GM08714 (cell line): ENCODE measurements at regions not wholly inside any gene's neighbourhood (a gene's known extent, or its start where the extent isn't known, plus 50 kb on each side); places are given as distances from the start of the nearest gene placed in this dataset.

Experiments
- H3K4me3 ChIP-seq: fragments of 200-500 bp; sonication (Bioruptor generic); 2 replicates; pipeline ENCODE4 v1.5.1; 2014; ENCODE audit warnings: mild to moderate bottlenecking, low read length, inconsistent platforms
- ZNF274 ChIP-seq: IDR thresholded peaks from 2 replicates; pipeline ENCODE4 v1.6.1; 2012; ENCODE audit warnings: mild to moderate bottlenecking, low read depth, low read length

DNA sequence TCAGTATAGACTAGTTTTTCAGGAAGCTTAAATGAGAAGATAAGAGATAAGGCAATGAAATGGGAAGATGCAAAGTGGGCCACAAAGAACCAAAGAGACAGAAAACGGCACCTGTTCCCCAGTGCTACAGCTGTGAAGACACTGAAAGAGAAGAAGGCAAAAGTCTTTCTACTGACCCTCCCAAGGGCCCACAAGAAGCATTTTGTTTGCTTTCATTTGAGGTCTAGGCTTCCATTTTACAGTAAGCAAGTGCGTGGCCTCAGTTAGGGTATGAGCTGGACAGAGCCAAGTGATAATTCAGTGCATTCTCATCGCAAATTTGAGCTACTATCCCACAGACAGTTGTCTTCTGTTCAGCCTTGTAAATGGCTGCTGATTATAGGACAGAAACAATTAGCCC is 53.4 kb upstream of the STK17B start:
- H3K4me3 ChIP-seq = no peak overlapping the region
- TF ChIP-seq ZNF274 = no peak

GRCh38 chr2:196225213-196225612 is 53.8 kb upstream of the STK17B start:
- no peak overlapping the region for H3K4me3 ChIP-seq

DNA sequence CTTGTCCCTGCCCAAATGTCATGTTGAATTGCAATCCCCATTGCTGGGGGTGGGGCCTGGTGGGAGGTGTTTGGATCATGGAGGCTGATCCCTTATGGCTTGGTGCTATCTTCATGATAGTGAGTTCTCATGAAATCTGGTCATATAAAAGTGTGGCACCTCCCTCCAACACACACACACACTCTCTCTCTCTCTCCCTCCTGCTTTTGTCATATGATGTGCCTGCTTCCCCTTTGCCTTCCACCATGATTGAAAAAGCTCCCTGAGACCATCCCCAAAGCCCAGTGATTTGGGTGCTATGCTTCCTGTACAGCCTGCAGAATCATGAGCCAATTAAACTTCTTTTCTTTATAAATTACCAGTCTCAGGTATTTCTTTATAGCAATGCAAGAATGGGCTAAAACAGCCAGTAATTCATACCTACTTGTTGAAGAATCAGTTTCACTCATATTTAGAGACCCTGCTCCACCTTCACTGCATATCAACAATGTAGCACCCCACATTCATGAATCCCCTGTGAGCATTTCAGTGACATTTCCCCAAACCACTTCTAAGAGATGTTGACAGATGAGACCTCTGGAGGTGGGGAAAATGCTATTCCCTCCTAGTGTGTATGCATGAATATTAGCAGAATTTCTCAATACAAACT is 54.8 kb upstream of the STK17B start:
- TF ChIP-seq ZNF274 = no peak

More at GRCh38 chr2:196225213-196225612, 53.8 kb upstream of the STK17B start:
- no peak for TF ChIP-seq ZNF274

GRCh38 chr2:196226707-196227065 is 55.3 kb upstream of the STK17B start:
- TF ChIP-seq ZNF274 = no peak
- no peak overlapping the region for H3K4me3 ChIP-seq

More for the DNA sequence above, 54.8 kb upstream of the STK17B start:
- H3K4me3 ChIP-seq = no peak overlapping the region

- no peak overlapping the region for H3K4me3 ChIP-seq
- no peak for TF ChIP-seq ZNF274
Measured at GRCh38 chr2:196229013-196229412, 57.6 kb upstream of the STK17B start.

DNA sequence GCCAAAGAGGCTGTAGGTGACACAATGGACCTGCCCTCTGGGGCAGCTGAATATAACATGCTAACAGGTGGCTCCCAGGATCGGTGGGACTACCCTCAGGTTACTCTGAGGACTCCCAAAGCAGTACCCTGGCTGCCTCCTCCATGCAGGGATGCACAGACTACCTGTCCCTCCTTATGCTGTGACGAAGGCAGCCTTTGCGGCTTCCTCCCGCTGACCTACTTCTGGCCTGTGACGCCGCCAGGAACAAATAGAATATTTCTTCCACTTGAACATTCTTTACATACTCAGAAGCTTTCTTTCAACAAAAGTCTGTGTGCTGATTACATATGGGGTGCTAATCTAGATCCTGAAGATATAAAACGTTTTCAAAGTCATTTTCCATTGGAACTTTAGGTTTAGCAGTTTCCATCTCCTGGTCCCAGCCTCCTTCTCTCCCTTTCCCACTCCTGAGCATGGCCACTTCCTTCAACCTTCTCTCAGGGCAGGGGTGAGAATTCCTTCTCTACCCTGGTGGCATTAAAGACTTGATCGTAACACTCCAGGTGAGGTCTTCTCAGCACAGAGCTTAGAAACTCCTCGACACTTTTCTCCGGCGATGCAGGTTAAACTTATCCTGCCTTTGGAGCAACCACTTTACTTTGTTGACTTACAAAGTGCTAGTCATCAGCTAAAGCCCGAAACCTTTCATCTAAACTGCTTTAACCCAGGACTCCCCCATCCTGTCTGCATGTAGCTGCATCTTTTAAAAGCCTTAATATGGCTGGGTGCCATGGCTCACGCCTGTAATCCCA is 58.9 kb upstream of the STK17B start:
- H3K4me3 ChIP-seq = no peak overlapping the region
- no peak for TF ChIP-seq ZNF274

DNA sequence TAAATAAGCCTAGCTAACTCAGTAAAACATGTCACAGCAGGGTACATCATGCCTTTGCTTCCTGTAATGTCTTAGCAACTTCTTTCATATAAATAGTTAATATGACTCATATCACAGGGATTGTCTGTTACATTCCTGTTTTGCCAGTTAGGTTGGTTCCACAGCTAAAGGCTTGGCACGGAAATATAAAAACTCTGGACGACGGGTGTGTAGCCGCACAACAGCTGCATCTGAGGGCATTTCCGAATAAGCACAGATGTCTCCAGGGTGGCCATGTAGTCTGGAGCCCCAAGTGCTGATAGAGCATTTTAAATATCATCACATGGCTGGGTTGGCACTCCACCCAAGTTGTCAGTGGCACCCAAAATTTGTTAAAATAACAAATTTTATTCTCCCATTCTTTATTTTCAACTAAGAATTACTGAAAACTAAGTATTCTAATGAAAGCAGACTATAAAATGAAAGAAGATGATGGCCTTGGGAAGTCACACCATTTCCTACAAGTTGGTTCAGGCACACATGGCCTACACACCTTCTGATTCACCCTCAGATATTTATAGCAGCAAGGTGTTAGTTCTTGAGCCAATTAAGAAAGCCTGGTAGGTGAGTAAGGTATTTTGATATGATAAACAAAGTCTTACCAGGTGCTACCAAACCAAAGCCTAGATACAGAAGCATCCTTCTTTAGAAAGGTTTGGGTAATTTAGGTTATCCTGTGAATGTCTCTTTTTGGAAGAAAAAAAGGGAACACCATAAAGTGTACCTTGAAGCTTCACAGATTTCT is 61.8 kb upstream of the STK17B start:
- no peak overlapping the region for H3K4me3 ChIP-seq

DNA sequence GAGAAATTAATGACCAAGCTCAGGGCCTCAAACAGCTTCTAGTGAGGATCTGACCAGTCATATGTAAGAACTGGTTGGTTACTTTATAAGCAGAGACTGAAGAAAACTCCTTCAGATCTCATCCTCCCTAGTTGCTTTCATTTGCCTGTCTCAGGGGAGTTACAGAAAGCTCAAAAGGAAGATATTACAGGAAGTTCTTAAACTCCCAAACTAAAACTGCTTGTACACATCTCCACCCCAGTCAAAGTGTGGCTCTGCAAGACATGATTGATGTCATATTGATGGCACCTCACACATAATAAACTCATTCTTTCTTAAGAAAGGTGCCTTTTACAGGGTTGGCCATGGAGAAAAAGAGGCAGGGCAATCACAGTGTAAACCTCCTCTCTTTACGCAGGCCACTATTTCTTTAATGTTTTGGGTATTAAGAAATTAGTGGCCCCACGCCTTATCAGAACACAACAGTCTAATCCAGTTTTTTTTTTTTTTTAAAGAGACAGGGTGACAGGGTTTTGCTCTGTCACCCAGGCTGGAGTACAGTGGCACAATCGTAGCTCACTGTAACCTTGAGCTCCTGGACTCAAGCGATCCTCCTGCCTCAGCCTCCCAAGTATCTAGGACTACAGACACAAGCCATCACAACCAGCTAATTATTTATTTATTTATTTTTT is 62.6 kb upstream of the STK17B start:
- no peak overlapping the region for H3K4me3 ChIP-seq
- no peak for TF ChIP-seq ZNF274

More for the DNA sequence above, 61.8 kb upstream of the STK17B start:
- no peak for TF ChIP-seq ZNF274

- no peak overlapping the region for H3K4me3 ChIP-seq
- TF ChIP-seq ZNF274 = no peak
Measured at GRCh38 chr2:196234672-196235071, 63.3 kb upstream of the STK17B start.

DNA sequence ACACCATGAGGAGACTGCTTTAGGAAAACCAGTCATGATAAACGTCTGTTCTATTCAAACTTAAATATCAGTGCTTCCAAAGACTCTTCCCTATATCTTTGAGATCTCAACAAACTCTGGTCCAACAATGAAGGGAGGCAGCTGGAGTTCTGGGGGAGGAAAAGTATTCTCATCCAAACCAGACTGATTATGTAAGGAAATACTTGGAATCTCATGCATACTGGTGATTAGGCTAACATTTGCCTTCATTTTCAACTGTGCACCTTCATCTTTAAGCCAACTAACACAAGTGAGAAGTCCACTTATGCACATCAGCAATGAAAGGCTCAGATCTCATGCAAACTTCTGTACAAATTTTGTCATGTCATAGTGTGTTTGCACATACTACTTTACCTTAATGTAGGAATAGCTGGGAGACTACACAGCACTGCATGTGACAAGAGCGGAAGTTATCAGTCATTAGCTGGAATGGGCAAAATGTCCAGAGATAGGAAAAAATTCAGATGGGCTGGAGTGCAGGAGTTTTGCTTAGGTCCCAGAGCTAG is 67.5 kb upstream of the STK17B start:
- no peak overlapping the region for H3K4me3 ChIP-seq

GRCh38 chr2:196239622-196240587 is 68.5 kb upstream of the STK17B start:
- peak overlapping the region; percentile 21; the same call in 1 of the 2 replicates for H3K4me3 ChIP-seq
- no peak for TF ChIP-seq ZNF274

More for the DNA sequence above, 67.5 kb upstream of the STK17B start:
- no peak for TF ChIP-seq ZNF274

DNA sequence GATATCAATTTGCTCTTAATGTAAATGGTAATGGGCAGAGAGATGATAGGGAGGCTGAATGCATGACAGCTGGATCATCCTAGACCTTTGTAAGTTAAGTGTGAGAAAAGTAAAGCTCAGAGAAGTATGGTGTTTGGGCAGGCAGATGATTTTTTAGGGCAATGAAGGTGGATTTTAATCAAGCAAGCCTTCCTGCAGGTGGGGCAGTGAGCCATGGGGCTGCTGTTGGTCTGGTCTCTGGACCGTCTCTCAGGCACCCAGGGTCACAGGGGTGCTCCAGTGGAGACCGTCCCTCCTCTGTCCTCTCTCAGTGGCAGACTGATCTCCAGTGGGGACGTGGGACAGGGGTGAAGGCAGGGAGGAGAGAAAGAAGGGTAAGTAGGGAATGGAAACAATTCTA is 69.8 kb upstream of the STK17B start:
- H3K4me3 ChIP-seq = no peak overlapping the region
- no peak for TF ChIP-seq ZNF274
